Endodermal cell (in vitro differentiated cells): ENCODE measurements at regions not wholly inside any gene's neighbourhood (a gene's known extent, or its start where the extent isn't known, plus 50 kb on each side); places are given as distances from the start of the nearest gene placed in this dataset.

Experiments used
- DNase-seq: peaks from one replicate; pipeline ENCODE4 v3.0.0-alpha.2; 2017
- H3K27ac ChIP-seq: 2 replicates; pipeline ENCODE4 v1.5.1; 2013; ENCODE audit warnings: mild to moderate bottlenecking, low read depth, low read length, moderate library complexity
- H3K27me3 ChIP-seq: 2 replicates; pipeline ENCODE4 v1.6.1; 2013; ENCODE audit warnings: mild to moderate bottlenecking, low read length, moderate library complexity; ENCODE audit not compliant: insufficient read depth, control insufficient read depth, poor library complexity, severe bottlenecking
- H3K36me3 ChIP-seq: 2 replicates; pipeline ENCODE4 v1.7.0; 2013; ENCODE audit warnings: mild to moderate bottlenecking, low read length, moderate library complexity; ENCODE audit not compliant: control insufficient read depth, insufficient read depth
- H3K4me1 ChIP-seq: one replicate; pipeline ENCODE4 v1.7.0; 2013; ENCODE audit warnings: low read length; ENCODE audit not compliant: control insufficient read depth, insufficient read depth
- H3K4me3 ChIP-seq: 2 replicates; pipeline ENCODE4 v1.5.1; 2013; ENCODE audit warnings: mild to moderate bottlenecking, low read length, moderate library complexity
- H3K9ac ChIP-seq: 2 replicates; pipeline ENCODE4 v1.6.1; 2013; ENCODE audit warnings: mild to moderate bottlenecking, low read length, moderate library complexity; ENCODE audit not compliant: poor library complexity, severe bottlenecking; ENCODE audit errors: extremely low read depth
- H3K9me3 ChIP-seq: 2 replicates; pipeline ENCODE4 v1.6.1; 2013; ENCODE audit warnings: mild to moderate bottlenecking, low read length, moderate library complexity; ENCODE audit not compliant: control insufficient read depth
- H3K27ac Mint-ChIP-seq: 2 replicates; pipeline ENCODE4 v1.8.0; 2020; ENCODE audit warnings: mixed read lengths
- H3K27me3 Mint-ChIP-seq: 2 replicates; pipeline ENCODE4 v1.8.0; 2021; ENCODE audit warnings: mild to moderate bottlenecking, mixed read lengths; ENCODE audit not compliant: insufficient read depth
- H3K36me3 Mint-ChIP-seq: 2 replicates; pipeline ENCODE4 v1.8.0; 2020; ENCODE audit warnings: low read depth, mixed read lengths
- H3K4me1 Mint-ChIP-seq: 2 replicates; pipeline ENCODE4 v1.8.0; 2020; ENCODE audit warnings: mixed read lengths
- H3K4me3 Mint-ChIP-seq: 2 replicates; pipeline ENCODE4 v1.8.0; 2020; ENCODE audit warnings: mild to moderate bottlenecking, moderate library complexity, mixed read lengths
- H3K9me3 Mint-ChIP-seq: 2 replicates; pipeline ENCODE4 v1.8.0; 2020; ENCODE audit warnings: mild to moderate bottlenecking, mixed read lengths
- CTCF ChIP-seq: fragments of 200-600 bp; sonication (generic); conservative IDR thresholded peaks from 2 replicates; pipeline ENCODE4 v1.5.0; 2021; ENCODE audit warnings: antibody characterized with exemption, mild to moderate bottlenecking
- WGBS, 2 experiments: methylation state at CpG; one replicate each; pipeline versions ENCODE4 v1.1.5 to v1.1.7; 2013; ENCODE audit warnings: missing lambda C conversion rate in 2 of 2, mixed read lengths in 1 of 2; ENCODE audit not compliant: insufficient coverage in 1 of 2, insufficient read length in 1 of 2; 5-methylcytosine and 5-hydroxymethylcytosine counted together

GRCh38 chr4:130896920-130897319 lies 1801.0 kb downstream of the C4orf33 start:
- H3K9me3 Mint-ChIP-seq: no peaks in the 10 kb centered on the region
- H3K4me1 Mint-ChIP-seq: peaks cover 14% of the 10 kb centered on the region
- TF ChIP-seq CTCF: no peak
- Histone ChIP-seq H3K9me3 (no peaks in the 10 kb centered on the region), H3K4me1 (peaks cover 4% of the 10 kb centered on the region), H3K36me3 (no peaks in the 10 kb centered on the region), H3K4me3 (no peak overlapping the region), H3K27ac (no peak overlapping the region), H3K9ac (no peak overlapping the region), H3K27me3 (no peaks in the 10 kb centered on the region)
- no peak overlapping the region for H3K27ac Mint-ChIP-seq
- no peak overlapping the region for H3K4me3 Mint-ChIP-seq
- H3K27me3 Mint-ChIP-seq: no peaks in the 10 kb centered on the region
- no peak for DNase-seq
- no peaks in the 10 kb centered on the region for H3K36me3 Mint-ChIP-seq

GRCh38 chr4:130901321-130901720 lies 1805.4 kb downstream of the C4orf33 start:
- Mint-ChIP-seq H3K27ac (no peak overlapping the region), H3K4me3 (no peak overlapping the region), H3K4me1 (peaks cover 11% of the 10 kb centered on the region), H3K9me3 (no peaks in the 10 kb centered on the region), H3K27me3 (no peaks in the 10 kb centered on the region), H3K36me3 (no peaks in the 10 kb centered on the region)
- TF ChIP-seq CTCF: no peak
- no peak for DNase-seq
- H3K4me1 ChIP-seq: peaks cover 4% of the 10 kb centered on the region
- no peaks in the 10 kb centered on the region for H3K36me3 ChIP-seq
- H3K9ac ChIP-seq: no peak overlapping the region
- 95 to 100% methylated on average over 3 to 5 of the region's 5 CpGs for WGBS, 2 experiments
- no peak overlapping the region for H3K4me3 ChIP-seq
- H3K27me3 ChIP-seq: no peaks in the 10 kb centered on the region
- H3K9me3 ChIP-seq: no peaks in the 10 kb centered on the region
- no peak overlapping the region for H3K27ac ChIP-seq

- no peak overlapping the region for H3K27ac Mint-ChIP-seq
- H3K4me3 Mint-ChIP-seq: no peak overlapping the region
- no peak overlapping the region for H3K4me3 ChIP-seq
- no peaks in the 10 kb centered on the region for H3K27me3 Mint-ChIP-seq
- no peak overlapping the region for H3K9ac ChIP-seq
- TF ChIP-seq CTCF: no peak
- H3K4me1 Mint-ChIP-seq: no peaks in the 10 kb centered on the region
- 96% methylated on average over 2 of the region's 2 CpGs; no CpG with 5 or more reads in 1 of the 2 experiments for WGBS, 2 experiments
- DNase-seq: no peak
- no peaks in the 10 kb centered on the region for H3K4me1 ChIP-seq
- H3K36me3 Mint-ChIP-seq: no peaks in the 10 kb centered on the region
- no peaks in the 10 kb centered on the region for H3K27me3 ChIP-seq
- H3K36me3 ChIP-seq: no peaks in the 10 kb centered on the region
- no peak overlapping the region for H3K27ac ChIP-seq
- H3K9me3 Mint-ChIP-seq: peaks cover 11% of the 10 kb centered on the region
- H3K9me3 ChIP-seq: peaks cover 23% of the 10 kb centered on the region
Observed at GRCh38 chr4:130922955-130923354, 1827.0 kb downstream of the C4orf33 start.
